Gastrocnemius medialis (tissue), 4 donors: ENCODE measurements at regions not wholly inside any gene's neighbourhood (a gene's known extent, or its start where the extent isn't known, plus 50 kb on each side); places are given as distances from the start of the nearest gene placed in this dataset.

Experiments
- ATAC-seq, 2 donors: fragments of 150-250 bp; one replicate each; pipeline ENCODE4 v1.9.1; 2016
- DNase-seq, 2 donors: peaks; one replicate each; pipeline ENCODE4 v3.0.0-alpha.2; 2019
- H3K27ac ChIP-seq, 4 donors: fragments of 200-600 bp; sonication (generic); 1 replicate in 1 of 4; 2 replicates in 3 of 4; pipeline ENCODE4 v1.5.1; 2016 to 2018; ENCODE audit warnings: mild to moderate bottlenecking in 2 of 4, moderate library complexity in 1 of 4
- H3K27me3 ChIP-seq, 3 donors: fragments of 200-600 bp; sonication (generic) in 2 of 3; 1 replicate in 1 of 3; 2 replicates in 2 of 3; pipeline versions ENCODE4 v1.5.1 to v1.6.0; 2016 to 2019; ENCODE audit warnings: mild to moderate bottlenecking in 1 of 3, moderate library complexity in 1 of 3
- H3K36me3 ChIP-seq, 2 donors: fragments of 200-600 bp; sonication (generic) in 1 of 2; one replicate each; pipeline ENCODE4 v1.5.1; 2017 to 2018
- H3K4me1 ChIP-seq, 2 donors: fragments of 200-600 bp; sonication (generic) in 1 of 2; one replicate each; pipeline ENCODE4 v1.5.1; 2016 to 2017; ENCODE audit warnings: mild to moderate bottlenecking in 2 of 2
- H3K4me3 ChIP-seq, 4 donors: fragments of 200-600 bp; sonication (generic) in 3 of 4; 1 replicate in 1 of 4; 2 replicates in 3 of 4; pipeline ENCODE4 v1.5.1; 2016 to 2019; ENCODE audit warnings: mild to moderate bottlenecking in 2 of 4
- H3K9me3 ChIP-seq, 3 donors: fragments of 200-600 bp; sonication (generic) in 2 of 3; 1 replicate in 1 of 3; 2 replicates in 2 of 3; pipeline ENCODE4 v1.5.1; 2016 to 2019
- POLR2A ChIP-seq, 2 donors: fragments of 450-650 bp; IDR thresholded peaks; one replicate each; pipeline ENCODE4 v1.6.1; 2017; ENCODE audit warnings: antibody characterized with exemption in 2 of 2, mild to moderate bottlenecking in 2 of 2, moderate library complexity in 2 of 2
- in situ Hi-C, 4 donors: fragments of 200-750 bp; cut with MboI; loops; one replicate each; pipeline versions ENCODE4 v1.15.0 to v1.8.0; 2017; ENCODE audit warnings: low sequenced_read_pairs in 4 of 4
- intact Hi-C: fragments of 100-400 bp; cut with DNase I; formaldehyde crosslinking; loops from one replicate; pipeline ENCODE4 v1.15.1; 2023; ENCODE audit warnings: low total_unique reads
- TF ChIP-seq, protein P1 (sequence below), 5 experiments: fragments of 450-650 bp in 3 of 5; fragments of 200-600 bp in 2 of 5; sonication (generic) in 2 of 5; IDR thresholded peaks in 4 of 5; conservative IDR thresholded peaks in 1 of 5; 1 replicate in 4 of 5; 2 replicates in 1 of 5; pipeline ENCODE4 v1.5.1; 2016 to 2019; ENCODE audit warnings: antibody characterized with exemption in 5 of 5, mild to moderate bottlenecking in 3 of 5, moderate library complexity in 3 of 5

DNA sequence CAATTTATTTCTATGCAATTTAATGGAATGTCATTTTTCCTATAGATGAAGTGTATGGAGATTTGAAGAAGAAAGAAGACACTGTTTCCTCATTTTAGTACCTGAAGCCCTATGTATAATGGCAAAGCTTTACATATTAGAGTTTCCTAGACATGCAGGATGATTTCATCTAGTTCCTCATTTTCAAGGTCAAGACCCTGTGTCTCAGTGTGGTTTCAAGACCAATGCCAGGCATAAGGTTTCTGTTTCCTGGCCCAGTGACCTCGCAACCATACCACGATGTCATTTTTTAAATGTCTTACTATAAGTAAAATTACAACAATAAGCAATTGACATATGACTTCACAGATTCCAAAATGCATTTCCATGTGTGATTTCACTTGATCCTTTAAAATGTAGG lies 336.5 kb upstream of the PRKCQ start:
- intact Hi-C loops: no loop called here
- TF ChIP-seq POLR2A (IDR thresholded peaks at IDR 0.05): no peak
- TF ChIP-seq, protein P1, sequence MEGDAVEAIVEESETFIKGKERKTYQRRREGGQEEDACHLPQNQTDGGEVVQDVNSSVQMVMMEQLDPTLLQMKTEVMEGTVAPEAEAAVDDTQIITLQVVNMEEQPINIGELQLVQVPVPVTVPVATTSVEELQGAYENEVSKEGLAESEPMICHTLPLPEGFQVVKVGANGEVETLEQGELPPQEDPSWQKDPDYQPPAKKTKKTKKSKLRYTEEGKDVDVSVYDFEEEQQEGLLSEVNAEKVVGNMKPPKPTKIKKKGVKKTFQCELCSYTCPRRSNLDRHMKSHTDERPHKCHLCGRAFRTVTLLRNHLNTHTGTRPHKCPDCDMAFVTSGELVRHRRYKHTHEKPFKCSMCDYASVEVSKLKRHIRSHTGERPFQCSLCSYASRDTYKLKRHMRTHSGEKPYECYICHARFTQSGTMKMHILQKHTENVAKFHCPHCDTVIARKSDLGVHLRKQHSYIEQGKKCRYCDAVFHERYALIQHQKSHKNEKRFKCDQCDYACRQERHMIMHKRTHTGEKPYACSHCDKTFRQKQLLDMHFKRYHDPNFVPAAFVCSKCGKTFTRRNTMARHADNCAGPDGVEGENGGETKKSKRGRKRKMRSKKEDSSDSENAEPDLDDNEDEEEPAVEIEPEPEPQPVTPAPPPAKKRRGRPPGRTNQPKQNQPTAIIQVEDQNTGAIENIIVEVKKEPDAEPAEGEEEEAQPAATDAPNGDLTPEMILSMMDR (IDR thresholded peaks at IDR 0.05 in 4 of 5, conservative IDR thresholded peaks at IDR 0.05 in 1 of 5): no peak

DNA sequence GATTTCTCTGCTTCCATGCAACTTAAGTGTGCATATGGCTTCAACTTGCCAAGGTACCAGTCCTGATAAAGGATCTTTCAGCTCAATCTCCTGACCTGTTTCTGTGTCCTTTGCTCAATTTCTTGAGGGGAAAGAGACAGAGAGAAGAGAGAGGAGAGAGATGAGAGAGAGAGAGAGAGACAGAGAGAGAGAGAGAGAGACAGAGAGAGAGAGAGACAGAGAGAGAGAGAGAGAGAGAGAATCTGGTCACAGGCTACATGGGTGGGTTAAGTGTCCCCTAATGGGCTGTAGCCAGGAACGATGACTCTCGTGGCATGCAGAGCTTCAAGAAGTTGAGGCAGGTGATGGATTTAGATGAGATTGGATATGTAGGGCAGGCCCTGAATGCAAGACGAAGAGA lies 335.2 kb upstream of the PRKCQ start:
- TF ChIP-seq, protein P1 (IDR thresholded peaks at IDR 0.05 in 4 of 5, conservative IDR thresholded peaks at IDR 0.05 in 1 of 5): no peak
- TF ChIP-seq POLR2A (IDR thresholded peaks at IDR 0.05): no peak
- intact Hi-C loops: no loop called here
- in situ Hi-C loops: loop anchor here in 3 of 4 donors (10.0 to 25.0 kb wide), 2 partner anchors 497 to 499 kb away; partner anchors contain the start of gene SFMBT2 (in 3 of the 3)
- Histone ChIP-seq H3K27ac (no peak overlapping the region), H3K4me1 (no peaks in the 10 kb centered on the region), H3K27me3 (no peaks in the 10 kb centered on the region), H3K4me3 (no peak overlapping the region), H3K36me3 (no peaks in the 10 kb centered on the region), H3K9me3 (no peaks in the 10 kb centered on the region)
- no peak for ATAC-seq
- no peak for DNase-seq

More for the DNA sequence above, 336.5 kb upstream of the PRKCQ start:
- in situ Hi-C loops: loop anchor here in 3 of 4 donors (10.0 to 25.0 kb wide), 2 partner anchors 496 to 498 kb away; partner anchors contain the start of gene SFMBT2 (in 3 of the 3)
- ATAC-seq (no peak), DNase-seq (no peak)
- Histone ChIP-seq H3K36me3 (no peaks in the 10 kb centered on the region), H3K27ac (no peak overlapping the region), H3K27me3 (no peaks in the 10 kb centered on the region), H3K9me3 (no peaks in the 10 kb centered on the region), H3K4me3 (no peak overlapping the region), H3K4me1 (no peaks in the 10 kb centered on the region)

DNA sequence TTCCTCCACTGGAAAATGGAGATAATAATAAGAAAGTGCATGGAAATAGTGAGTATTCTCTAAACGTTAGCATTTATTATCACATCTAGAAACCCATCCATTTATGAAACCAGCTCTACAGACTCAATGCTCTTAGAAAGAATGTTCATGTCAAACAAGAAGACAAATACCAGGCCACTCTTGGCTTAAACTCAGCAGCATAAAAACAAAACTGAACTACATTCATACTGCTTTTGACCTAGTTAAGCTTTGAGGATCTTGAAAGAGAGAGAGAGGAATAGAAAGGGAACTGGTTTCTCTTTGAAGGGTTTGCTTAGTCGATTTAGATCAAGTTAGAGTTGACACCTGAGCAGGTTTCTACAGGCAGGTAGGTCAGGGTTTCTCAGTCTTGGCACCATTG lies 332.9 kb upstream of the PRKCQ start:
- Histone ChIP-seq H3K4me1 (no peaks in the 10 kb centered on the region), H3K36me3 (no peaks in the 10 kb centered on the region), H3K4me3 (no peak overlapping the region), H3K9me3 (no peaks in the 10 kb centered on the region), H3K27me3 (no peaks in the 10 kb centered on the region), H3K27ac (no peak overlapping the region)
- in situ Hi-C loops (loop anchor here in 3 of 4 donors (10.0 to 25.0 kb wide), 2 partner anchors 499 to 502 kb away; partner anchors contain the start of gene SFMBT2 (in 3 of the 3)), intact Hi-C loops (no loop called here)
- DNase-seq (no peak), ATAC-seq (no peak)
- TF ChIP-seq POLR2A (IDR thresholded peaks at IDR 0.05): no peak
- TF ChIP-seq, protein P1 (IDR thresholded peaks at IDR 0.05 in 4 of 5, conservative IDR thresholded peaks at IDR 0.05 in 1 of 5): no peak

DNA sequence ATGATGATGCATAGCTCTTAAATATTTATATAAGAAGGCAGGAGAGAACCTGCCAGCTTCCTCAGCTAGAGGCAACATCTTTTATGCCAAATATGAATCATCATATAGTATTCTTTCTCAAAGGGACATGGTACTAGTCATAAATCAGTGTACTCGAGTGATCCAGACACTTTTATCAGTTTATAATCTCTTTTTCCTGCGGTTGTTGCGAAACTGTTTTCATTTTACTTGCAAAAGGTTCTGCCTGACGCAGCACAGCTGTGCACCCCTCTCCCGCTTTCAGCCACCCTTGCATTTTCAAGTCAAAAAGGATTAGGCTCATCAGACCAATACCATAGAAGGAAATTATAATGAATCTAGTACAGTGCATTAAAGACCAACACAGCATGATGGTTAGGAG lies 332.3 kb upstream of the PRKCQ start:
- in situ Hi-C loops (loop anchor here in 3 of 4 donors (10.0 to 25.0 kb wide), 2 partner anchors 500 to 502 kb away; partner anchors contain the start of gene SFMBT2 (in 3 of the 3)), intact Hi-C loops (no loop called here)
- no peak for DNase-seq
- no peaks in the 10 kb centered on the region for H3K9me3 ChIP-seq
- TF ChIP-seq, protein P1 (IDR thresholded peaks at IDR 0.05 in 4 of 5, conservative IDR thresholded peaks at IDR 0.05 in 1 of 5): no peak
- no peak for TF ChIP-seq POLR2A (IDR thresholded peaks at IDR 0.05)
- H3K4me3 ChIP-seq: no peak overlapping the region
- H3K27ac ChIP-seq: no peak overlapping the region
- H3K36me3 ChIP-seq: no peaks in the 10 kb centered on the region
- H3K4me1 ChIP-seq: no peaks in the 10 kb centered on the region
- no peaks in the 10 kb centered on the region for H3K27me3 ChIP-seq
- ATAC-seq: no peak

DNA sequence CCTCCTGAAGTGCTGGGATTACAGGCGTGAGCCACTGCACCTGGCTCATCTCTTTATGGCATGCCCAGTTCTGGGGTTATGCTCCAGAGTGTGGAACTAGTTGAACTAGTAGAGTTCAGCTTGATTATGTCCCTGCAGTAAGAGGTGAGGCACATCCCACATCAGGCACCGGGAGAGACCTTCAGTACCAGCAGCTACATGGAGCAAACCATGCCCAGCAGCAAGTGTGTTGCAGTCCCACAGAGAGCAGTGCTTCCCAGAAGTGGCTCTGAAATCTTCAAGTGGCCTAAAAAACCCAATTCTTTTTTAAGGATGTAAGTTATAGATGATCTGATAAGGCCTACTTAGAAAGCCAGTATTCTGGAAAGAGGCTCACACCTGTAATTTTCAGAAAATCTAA lies 331.9 kb upstream of the PRKCQ start:
- H3K9me3 ChIP-seq: no peaks in the 10 kb centered on the region
- H3K27ac ChIP-seq: no peak overlapping the region
- ATAC-seq (no peak), DNase-seq (no peak)
- no peak for TF ChIP-seq POLR2A (IDR thresholded peaks at IDR 0.05)
- TF ChIP-seq, protein P1 (IDR thresholded peaks at IDR 0.05 in 4 of 5, conservative IDR thresholded peaks at IDR 0.05 in 1 of 5): no peak
- H3K4me1 ChIP-seq: no peaks in the 10 kb centered on the region
- H3K4me3 ChIP-seq: no peak overlapping the region
- H3K27me3 ChIP-seq: no peaks in the 10 kb centered on the region
- H3K36me3 ChIP-seq: no peaks in the 10 kb centered on the region
- intact Hi-C loops: no loop called here
- in situ Hi-C loops: loop anchor here in 3 of 4 donors (10.0 to 25.0 kb wide), 2 partner anchors 500 to 503 kb away; partner anchors contain the start of gene SFMBT2 (in 3 of the 3)
